Breast epithelium (tissue), 3 donors: ENCODE measurements at regions not wholly inside any gene's neighbourhood (a gene's known extent, or its start where the extent isn't known, plus 50 kb on each side); places are given as distances from the start of the nearest gene placed in this dataset.

Experiments
- POLR2A ChIP-seq: fragments of 450-650 bp; IDR thresholded peaks from one replicate; pipeline ENCODE4 v1.6.1; 2016; ENCODE audit warnings: antibody characterized with exemption, mild to moderate bottlenecking, moderate library complexity
- POLR2AphosphoS5 ChIP-seq, 3 donors: sonication (generic); formaldehyde crosslinking; IDR thresholded peaks; one replicate each; pipeline ENCODE4 v1.6.1; 2017; ENCODE audit warnings: antibody characterized with exemption in 3 of 3

- no peak for TF ChIP-seq POLR2AphosphoS5 (IDR thresholded peaks at IDR 0.05)
- TF ChIP-seq POLR2A, result no peak
Measured at GRCh38 chr6:131510591-131510990, 62.4 kb upstream of the ARG1 start.
